C4-2B (cell line): ENCODE measurements at regions not wholly inside any gene's neighbourhood (a gene's known extent, or its start where the extent isn't known, plus 50 kb on each side); places are given as distances from the start of the nearest gene placed in this dataset.
"Not testable (repeated sequence)": the region's sequence is repeated elsewhere in the genome, so short reads cannot be mapped to it uniquely, and the experiment has no call there.

Experiments
- H3K27ac ChIP-seq: fragments of 450-650 bp; 2 replicates; pipeline ENCODE4 v1.5.1; 2017
- CTCF ChIP-seq: fragments of 450-650 bp; conservative IDR thresholded peaks from 2 replicates; pipeline ENCODE4 v1.5.1; 2017; ENCODE audit warnings: mild to moderate bottlenecking
- ZFX ChIP-seq: fragments of 450-650 bp; IDR thresholded peaks from 2 replicates; pipeline ENCODE4 v1.6.1; 2017

DNA sequence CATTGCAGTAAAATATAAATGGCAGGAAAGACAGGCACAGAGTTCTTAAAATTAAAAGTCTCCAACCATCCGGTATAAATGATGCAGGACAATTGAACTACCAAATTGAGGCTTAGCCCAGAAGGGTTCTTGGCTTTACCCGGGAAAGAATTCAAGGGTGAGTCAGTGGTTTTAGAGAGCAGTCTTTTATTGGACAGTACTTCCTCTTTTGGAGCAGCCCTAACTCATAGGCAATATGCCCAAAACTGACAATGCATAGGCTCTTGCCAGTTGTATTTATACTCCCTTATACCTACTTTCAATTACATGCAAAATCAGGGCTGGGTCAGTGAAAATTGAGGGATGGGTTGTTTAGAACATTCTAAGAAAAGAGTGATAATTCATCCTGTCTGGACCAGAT, 1628.9 kb upstream of the PRMT6 start:
- H3K27ac ChIP-seq = no peak overlapping the region
- TF ChIP-seq CTCF (no peak), ZFX (no peak)

DNA sequence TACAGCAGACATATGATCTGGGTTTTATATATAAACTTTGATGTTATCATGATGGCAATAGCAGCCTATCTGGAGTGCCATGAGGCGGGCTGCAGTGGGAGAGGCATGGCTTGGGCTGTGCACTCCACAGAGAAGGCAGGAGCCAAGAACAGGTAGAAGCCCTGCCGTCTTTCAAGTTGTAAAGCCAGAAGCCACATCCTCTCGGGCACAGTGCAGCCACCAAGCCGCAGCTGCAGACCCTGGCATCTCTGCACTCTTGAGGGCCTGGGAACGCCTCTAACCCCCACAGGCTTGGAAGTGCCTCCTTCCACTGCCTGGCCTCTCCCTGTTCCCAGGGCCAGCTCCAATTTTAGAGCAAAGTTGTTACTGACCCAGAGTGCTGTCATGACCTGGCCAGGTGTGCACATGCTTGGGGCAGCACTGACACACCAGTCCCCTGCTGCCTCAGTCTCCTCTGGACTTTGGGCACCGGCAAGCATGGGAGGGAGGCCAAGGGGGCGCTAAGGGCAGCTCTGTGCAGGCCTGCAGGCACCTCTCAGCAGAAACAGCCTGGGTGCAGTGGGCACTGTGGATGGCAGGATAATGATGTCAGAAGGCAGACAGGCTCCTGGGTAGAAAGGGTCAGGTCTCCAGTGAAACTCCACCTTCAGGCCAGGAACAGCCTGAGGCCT, 1619.8 kb upstream of the PRMT6 start:
- TF ChIP-seq CTCF (no peak), ZFX (no peak)
- no peak overlapping the region for H3K27ac ChIP-seq

DNA sequence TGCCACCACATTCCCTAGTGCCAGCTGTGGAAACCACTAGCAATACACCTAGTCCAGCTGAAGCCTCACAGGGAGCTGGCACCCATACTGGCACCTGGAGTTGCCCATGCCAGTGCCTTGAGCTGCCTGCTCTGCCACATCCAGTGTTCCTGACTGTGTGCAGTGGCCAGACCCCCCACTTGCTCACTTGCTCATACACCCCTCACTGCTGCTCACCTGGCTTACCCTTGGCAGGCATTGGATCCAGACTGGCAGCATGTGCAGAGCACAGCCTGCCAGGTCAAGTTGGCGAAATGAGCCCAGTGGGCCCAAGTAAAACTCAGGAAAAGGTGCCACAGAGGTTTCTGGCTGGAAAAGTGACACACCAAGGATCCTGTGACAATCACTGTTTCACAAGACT, 1618.6 kb upstream of the PRMT6 start:
- H3K27ac ChIP-seq = no peak overlapping the region
- TF ChIP-seq ZFX (no peak), CTCF (no peak)

DNA sequence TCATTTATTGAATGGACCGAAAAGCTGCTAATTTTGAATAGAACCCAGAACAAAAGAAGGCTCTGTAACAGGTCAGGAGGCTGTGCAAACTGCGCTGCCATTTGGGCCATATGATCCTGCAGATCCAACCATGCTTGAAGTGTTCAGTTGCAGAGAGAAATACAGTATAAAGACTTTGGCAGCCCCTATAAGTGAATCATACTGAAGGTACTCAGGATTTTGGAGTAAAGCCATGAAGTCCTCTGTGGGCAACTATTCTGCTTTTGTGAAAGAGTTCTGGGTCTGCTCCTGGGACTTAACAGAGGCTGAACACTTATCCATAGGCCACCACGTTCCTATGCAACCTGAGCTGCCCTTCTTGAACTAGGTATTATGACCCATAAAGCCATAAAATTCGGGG, 1613.6 kb upstream of the PRMT6 start:
- TF ChIP-seq ZFX = no peak
- no peak for TF ChIP-seq CTCF
- no peak overlapping the region for H3K27ac ChIP-seq

DNA sequence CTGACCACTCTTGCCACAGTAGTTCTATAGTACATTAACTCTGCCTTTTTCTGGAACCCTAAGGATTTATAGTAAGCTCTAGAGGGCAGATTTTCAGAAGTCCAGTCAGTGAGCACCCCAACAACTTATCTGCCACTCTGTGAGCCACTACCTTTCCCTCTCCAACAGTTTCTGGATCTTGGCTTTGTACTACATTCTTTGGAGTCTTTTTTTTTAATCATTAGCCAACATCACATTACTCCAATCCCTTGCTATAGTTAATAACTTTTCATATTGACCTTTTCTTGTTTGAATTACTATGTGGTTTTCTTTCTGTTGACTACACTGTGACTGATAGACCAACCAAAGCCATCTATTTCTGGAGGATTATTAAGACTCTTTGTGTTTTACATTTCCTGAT, 1596.7 kb upstream of the PRMT6 start:
- TF ChIP-seq CTCF (no peak), ZFX (no peak)
- no peak overlapping the region for H3K27ac ChIP-seq

- no peak overlapping the region for H3K27ac ChIP-seq
- no peak for TF ChIP-seq ZFX
- TF ChIP-seq CTCF = no peak; the same call in 1 of the 2 replicates
Measured at GRCh38 chr1:105462308-105462707, 1594.2 kb upstream of the PRMT6 start.

DNA sequence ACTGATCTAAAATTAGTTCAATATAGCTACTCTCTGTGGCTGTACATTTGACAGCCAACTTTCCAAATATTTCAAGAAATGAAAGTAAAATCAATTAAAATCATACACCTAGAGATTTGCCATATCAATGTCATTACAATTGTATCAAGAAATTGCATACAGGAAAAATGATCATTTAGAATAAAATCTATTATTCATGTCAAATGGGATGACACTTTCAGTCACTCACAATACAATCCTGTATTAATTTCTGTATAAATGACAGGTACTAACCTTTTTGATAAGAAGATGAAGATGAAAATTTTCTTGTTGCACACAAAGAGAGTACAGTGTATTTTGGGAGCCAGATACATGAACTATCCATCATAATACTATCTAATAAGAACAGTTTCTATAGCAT, 1588.9 kb upstream of the PRMT6 start:
- no peak overlapping the region for H3K27ac ChIP-seq
- TF ChIP-seq CTCF (no peak), ZFX (no peak)

DNA sequence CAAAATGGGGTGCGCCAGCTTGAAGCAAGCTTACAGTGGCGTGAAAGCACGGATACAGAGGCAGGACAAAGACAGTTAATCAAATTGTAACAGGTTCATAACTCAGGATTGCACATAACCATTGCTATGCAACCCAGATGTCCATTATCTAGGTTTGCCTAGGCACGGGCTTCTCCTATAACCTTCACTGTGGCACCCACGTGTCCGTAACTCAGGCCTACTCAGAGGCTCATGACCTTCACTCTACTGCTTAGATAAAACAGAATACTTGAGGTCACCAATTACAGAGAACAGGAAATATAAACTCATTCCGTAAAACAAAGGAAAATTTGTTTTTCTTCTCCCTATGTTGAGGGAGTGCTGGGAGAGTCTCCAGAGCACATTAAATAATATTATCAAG, 1585.9 kb upstream of the PRMT6 start:
- not testable (repeated sequence) for H3K27ac ChIP-seq
